Stimulated activated CD4-positive, alpha-beta T cell treated with anti-CD3 and anti-CD28 coated beads, Interleukin-2, amount 100 ng/mL, for 4 hours (primary cell): ENCODE measurements at regions not wholly inside any gene's neighbourhood (a gene's known extent, or its start where the extent isn't known, plus 50 kb on each side); places are given as distances from the start of the nearest gene placed in this dataset.
"Not testable (repeated sequence)": the region's sequence is repeated elsewhere in the genome, so short reads cannot be mapped to it uniquely, and the experiment has no call there.

ENCODE experiments used
- DNase-seq: peaks from one replicate; pipeline ENCODE4 v3.0.0-alpha.2; 2020; ENCODE audit warnings: low read depth

DNA sequence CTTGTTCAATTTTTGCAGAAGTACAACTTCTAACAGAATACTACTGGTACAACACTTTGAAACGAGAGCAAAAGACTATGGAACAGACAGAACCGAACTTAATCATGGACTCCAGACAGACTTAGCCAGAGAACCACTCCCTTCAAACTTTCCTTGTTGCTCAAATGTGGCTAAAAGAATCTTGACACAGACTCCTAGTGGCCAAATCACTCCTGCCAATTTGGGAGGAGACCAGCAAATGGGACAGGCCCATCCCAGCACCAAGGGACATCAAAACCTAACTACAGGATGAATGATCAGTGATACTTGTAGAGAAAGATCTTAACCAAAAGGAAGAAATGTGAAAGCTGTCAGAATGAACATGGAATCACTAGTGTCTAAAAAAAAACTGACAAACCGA, 154.0 kb downstream of the MATN1 start:
- no peak for DNase-seq

DNA sequence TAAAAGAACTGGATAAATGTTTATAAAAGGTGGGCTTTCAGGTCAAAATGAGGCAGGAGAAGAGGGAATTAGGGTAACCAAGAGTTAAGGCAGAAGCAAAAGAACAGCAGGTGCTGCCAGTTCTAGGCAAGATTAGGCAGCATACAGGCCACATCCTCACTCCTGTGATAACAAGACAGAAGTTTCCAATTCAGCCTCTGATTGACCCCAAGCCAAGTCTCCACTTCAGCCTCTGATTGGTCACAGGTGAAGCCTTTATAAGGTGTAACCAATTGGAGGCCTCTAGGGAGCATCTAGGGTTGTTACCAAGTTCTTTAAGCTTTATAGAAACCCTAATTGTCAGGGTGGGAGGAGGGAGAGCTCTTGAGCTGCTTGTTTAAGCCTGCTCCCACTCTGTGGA, 160.8 kb downstream of the MATN1 start:
- no peak for DNase-seq

DNA sequence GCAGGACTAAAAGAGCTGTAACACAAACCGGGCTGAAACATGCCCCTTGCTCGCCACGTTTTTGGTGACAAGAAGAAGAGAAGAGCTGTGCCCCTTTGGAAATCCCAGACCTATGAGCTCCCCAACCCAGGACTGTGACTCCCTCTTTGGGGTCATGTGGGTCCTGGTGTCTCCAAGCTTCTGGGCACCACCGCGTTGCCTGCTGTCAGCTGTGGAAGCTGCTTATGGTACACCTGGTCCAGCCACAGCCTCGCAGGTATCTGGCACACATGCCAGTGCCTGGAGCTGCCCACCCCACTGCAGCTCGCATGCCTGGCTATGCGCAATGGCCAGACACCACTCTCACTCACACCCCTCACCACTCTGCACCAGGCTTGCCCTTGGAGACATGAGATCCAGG, 171.8 kb downstream of the MATN1 start:
- DNase-seq, result no peak

DNA sequence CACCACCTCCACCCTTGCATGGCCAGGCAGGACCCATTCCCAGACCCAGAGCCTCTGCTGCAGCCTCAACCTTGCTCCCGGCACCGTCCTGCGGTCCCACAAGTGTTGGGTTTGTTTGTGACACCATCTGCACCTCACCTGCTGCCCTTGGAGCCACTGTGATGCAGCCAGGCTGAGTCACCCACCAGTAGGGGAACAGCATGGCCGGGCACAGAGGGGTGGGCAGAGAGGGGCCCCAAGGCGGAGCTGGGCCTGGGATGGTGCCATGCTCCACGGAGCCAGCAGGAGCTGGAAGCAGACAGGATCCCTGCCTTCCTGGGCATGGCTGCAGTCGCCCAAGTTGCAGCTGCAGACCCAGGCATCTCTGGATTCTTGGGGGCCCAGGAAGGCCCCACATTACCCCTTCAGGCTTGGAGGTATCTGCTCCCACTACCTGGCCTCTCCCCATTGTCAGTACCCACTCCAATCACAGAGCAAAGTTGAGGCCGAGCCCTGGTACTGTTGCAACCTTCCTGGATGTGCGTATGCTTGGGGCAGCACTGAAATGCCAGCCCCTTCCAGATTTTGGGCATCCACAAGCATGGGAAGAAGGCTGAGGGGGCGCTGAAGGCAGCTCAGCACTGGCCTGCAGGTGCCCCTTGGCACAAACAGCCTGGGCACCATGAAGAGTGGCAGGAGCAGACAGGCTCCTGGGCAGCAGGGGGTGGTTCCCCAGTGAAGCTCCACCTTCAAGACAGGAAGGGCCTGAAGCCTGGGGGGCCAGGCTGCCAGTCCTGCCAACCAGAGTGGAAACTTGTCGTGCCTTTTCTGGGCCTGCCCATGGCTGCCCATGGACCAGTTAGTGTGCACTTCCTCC, 172.8 kb downstream of the MATN1 start:
- DNase-seq, result no peak

DNA sequence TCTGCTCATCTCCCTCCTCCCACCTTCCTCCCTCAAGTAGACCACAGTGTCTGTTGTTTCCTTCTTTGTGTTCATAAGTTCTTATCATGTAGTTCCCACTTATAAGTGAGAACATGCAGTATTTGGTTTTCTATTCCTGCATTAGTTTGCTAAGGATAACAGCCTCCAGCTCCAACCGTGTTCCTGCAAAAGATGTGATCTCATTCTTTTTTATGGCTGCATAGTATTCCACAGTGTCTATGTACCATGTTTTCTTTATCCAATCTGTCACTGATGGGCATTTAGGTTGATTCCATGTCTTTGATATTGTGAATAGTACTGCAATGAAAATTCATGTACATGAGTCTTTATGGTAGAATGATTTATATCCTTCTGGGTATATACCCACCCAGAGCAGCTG, 173.5 kb downstream of the MATN1 start:
- not testable (repeated sequence) for DNase-seq

DNA sequence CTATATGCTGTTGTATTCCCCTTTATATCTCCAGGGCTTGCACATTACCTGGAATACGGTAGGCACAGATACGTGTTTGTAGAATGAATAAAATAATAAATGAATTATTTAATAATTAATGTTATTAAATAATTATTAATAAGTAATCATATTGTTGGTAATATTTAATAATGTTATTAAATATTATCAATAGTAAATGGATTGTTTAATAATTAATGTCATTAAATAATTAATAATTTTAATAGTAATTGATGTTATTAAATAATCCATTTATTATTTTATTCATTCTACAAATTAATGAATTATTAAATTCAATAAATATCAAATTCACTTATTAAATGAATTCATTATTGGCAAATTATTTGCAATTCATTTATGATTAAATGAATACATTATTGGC, 175.1 kb downstream of the MATN1 start:
- DNase-seq, result no peak

DNA sequence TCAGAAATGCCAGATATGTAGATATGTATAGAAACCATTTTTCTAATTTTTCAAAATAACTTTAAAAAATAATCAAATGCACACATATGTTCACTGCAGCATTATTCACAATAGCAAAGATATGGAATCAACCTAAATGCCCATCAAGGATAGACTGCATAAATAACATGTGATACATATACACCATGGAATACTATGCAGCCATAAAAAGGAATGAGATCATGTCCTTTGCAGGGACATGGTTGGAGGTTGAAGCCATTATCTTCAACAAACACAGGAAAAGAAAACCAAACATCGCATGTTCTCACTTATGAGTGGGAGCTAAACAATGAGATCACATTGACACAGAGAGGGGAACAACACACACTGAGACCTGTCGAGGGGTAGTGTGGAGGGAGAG, 176.1 kb downstream of the MATN1 start:
- not testable (repeated sequence) for DNase-seq

DNA sequence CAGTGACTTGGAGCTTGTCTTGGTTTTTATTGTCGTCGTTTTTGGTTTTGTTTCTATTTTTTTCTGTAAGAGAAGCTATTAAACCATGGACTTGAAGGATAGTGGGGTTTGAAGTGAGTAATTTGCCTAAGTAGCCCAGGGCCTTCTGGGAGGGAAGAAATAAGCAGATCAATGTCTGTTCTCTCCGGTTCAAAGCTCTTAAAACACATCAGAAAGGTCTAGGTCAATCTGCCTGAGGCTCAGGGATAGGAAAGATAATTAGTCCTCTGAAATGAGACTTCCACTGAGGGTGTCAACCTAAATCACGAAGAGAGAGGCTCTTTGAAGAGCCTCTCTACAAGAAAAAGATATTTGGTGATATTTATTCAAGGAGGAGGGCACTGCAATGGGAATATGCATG, 178.0 kb downstream of the MATN1 start:
- DNase-seq, result no peak

DNA sequence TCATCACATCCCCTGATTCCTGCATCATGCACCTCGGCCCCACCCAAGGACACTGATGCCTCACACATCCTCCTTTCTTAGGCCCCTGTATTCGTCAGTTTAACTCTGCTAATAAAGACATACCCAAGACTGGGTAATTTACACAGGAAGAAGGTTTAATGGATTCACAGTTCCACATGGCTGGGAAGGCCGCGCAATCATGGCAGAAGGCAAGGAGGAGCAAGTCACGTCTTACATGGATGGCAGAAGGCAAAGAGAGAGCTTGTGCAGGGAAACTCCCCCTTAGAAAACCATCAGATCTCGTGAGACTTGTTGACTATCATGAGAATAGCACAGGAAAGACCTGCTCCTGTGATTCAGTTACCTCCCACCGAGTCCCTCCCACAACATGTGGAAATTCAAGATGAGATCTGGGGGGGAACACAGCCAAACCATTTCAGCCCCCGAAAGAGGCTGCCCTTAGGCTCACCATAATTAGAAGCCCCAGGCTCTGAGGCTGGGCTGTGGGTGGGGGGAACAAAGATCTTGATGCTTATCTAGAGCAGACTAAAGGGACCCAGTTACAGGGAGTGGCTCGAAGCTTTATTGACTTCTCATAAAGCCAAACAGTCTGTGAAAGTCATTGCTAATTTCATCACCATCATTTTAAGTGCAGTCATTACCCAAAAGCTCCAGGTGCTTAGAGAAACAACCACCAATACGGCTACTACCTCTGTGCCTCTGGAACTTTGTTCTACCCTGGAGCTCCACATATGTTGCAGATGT, 181.5 kb downstream of the MATN1 start:
- no peak for DNase-seq

DNA sequence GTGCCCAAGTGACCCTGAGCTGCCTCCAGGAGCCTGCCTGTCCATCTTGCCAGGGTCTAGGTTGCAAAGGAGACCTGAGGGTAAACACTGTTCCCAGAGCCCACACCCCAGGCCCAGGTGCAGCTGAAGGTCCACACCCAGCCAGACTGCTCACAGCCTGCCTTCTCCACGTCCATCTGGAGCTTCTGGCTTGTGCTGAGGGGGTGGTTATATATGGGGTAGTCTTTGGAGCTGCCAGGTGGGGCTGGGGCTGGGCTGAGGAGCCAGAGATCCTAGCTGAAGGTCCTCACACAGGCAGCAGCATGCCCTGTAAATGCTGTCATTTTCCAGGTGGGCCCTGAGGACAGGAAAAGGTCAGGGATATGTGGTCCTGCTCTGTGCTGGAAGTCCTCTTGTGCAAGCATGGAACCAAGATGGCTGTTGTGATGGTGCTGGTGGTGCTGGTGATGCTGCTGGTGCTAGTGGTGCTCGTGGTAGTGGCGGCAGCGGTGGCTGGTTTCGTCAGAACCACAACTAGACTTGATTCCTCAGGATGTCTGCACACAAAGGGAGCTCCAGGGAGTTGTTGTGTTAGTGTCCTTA, 182.7 kb downstream of the MATN1 start:
- no peak for DNase-seq

DNA sequence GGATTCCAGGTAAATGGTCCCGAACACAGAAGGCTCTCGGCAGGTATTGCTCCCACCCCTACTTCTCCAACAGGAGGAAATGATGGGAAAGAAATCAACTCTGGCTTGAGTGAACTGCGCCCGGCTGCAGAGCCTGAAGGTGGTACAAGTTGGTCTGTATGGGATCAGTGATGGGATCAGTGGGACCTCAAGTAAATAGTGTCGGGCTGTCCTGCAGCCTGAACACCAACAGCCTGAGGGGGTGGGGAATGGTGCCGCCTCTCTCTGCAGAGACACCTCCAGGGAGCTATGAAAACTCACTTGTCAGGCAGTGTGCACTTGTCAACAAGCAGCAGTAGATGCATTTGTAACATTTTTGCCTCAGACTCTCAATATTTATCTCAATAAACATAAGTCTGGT, 183.5 kb downstream of the MATN1 start:
- DNase-seq, result no peak

DNA sequence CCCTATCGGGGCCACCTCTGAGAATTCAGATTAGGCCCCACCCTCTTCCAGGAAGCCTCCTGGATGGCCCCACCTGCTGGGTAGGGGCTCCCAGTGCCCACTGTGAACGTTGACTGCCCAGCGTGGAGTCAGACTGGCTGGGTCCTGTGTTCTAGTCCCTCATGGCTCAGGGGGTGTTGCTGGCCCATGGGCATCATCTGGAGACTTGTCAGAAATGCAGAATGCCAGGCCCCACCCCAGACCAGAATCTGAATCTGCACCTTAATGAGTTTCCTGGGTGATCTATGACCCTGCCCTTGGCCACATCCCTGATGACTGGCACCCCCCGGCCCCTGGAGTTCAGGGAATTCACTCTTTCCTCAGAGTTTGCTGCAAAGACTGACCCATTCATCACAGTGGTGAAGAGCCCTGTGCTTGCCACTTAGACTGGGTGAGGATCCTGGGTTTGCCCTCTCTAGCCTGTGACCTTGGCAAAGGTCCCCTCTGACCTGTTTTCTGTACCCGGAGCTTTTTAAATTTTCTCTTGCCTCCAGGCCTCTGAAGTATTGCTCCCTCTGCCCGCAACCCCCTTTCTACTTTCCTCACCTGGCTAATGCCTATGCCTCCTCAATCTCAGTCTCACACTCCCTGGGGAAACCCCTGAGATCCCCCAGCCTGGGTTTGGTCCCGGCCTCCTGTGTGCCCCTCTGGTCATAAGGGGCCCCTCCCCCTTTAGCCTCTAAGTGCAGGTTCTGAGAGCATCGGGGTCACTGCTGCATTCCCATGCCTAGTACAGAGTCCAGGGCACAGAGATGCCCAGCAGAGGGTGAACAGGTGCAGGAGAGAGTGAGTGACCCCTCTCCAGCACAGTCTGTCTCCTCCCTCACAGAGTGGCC, 184.2 kb downstream of the MATN1 start:
- no peak for DNase-seq

DNA sequence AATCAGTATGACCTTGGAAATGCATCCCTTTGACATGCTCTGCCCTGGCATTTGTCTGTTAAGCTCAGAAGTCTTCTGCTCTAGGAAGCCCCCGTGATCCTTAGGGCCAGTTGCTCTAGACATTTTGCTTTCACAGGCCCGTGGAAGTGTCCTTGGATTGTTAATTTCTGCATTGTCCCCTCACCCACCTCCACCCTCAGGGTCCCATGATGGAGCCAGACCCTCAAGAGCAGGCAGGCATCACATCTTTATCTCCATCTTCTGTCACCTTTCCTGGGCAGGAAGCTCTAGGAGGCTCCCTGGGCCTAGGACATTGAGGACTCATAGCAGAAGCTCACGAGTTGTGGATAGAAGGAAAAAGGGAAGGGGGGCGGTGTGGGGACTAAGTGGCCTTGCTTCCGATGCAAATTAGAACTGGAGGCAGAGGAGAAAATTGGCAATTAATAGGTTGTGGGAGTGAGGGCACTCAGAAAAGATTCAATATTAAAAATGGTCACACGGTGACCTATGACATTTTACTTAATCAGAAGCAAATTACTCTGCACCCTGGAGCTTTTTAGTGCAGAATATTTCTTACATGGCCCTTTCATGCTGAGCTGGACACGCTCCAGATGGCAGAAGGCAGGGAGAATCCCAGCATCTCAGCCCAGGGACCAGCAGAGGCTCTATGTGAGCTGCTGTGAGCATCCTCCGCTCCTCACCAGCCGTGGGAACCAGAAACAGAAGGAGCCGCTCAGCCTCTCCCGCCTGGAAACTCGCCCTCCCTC, 185.0 kb downstream of the MATN1 start:
- no peak for DNase-seq

DNA sequence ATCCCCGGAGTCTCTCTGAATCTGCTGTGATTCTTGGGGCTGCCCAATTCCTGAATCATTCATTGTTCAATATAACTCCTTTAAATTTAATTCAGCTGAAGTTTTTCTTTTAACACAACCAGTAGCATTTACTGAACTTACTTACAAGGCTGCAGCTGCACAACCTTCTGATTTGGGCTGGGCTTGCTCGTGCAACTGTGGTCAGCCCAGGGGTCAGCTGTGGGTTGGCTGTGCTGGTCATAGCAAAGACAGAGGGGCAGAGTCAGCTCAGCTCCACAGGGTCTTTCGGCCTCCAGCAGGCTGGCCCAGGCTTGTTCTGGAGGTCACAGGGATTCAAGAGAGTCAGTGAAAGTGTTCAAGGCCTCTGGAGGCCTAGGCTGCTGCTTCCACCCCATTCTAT, 186.1 kb downstream of the MATN1 start:
- no peak for DNase-seq

DNA sequence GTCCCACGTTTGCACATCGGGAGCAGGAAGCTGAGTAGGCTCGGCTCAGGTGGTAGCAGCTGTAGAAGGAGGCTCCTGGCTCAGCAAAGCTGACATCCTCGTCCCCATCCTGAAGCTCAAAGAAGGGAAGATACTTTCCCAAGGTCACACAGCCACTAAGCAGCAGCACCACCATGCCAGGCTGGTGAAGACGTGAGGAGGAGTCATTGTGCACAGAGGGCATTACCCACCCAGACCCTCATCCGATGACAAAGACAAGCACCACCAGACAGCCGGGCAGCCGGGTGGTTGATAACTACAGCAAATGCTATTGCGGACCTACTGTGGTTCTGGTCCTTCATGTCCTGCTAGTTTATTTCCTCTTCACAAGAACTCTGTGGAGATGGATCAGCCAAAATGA, 186.9 kb downstream of the MATN1 start:
- no peak for DNase-seq

DNA sequence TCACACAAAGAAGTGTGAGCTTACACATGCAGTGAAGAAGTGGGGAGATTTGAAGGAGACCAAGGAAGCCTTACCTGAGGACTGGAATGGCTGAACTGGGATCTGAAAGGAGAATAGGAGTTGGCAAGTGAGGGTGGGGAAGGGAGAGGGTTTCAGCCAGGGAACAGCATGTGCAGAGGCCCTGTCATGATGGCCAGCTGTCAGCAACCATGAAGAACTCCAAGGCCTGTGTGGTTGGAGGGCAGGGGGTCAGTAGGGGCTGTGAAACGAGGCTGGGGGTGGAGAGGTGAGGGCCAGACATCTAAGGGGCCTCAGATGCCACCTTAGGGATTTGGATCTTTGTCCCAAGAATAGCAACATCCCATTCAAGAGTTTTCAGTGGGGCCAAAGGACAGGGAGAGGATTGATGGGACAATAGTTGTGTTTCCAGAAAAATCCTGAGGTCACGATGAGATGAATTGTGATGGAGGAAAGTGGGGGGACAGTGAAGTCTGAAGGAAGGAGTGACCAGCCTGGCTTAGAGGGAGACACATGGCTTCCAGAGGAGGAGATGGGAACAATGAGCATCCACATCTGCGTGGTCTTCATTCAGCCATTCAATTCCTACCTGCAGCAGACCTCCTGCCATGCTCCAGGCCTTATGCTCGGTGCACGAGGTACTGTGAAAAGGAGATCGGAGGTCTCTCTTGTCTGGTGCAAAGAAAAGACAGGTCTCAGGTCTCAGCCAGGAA, 187.6 kb downstream of the MATN1 start:
- no peak for DNase-seq

DNA sequence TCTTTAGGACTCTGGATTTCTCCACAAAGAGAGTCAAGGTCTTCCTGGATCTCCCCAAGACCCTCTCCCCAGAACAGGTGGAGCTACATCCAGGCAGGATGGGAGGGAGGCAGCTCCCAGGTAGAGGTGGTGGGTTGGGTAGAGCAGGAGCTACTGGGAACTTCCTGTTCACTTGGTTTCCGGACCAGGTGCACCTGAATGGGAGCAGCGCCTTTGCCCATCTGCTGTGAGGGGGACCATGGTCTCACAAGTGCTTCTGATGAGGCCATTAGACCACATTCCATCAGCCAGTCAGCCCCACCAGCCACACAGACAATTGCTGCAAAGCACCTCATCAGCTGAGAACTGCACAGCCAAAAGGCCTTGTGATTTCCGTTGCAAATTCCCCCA, 188.8 kb downstream of the MATN1 start:
- DNase-seq, result no peak

DNA sequence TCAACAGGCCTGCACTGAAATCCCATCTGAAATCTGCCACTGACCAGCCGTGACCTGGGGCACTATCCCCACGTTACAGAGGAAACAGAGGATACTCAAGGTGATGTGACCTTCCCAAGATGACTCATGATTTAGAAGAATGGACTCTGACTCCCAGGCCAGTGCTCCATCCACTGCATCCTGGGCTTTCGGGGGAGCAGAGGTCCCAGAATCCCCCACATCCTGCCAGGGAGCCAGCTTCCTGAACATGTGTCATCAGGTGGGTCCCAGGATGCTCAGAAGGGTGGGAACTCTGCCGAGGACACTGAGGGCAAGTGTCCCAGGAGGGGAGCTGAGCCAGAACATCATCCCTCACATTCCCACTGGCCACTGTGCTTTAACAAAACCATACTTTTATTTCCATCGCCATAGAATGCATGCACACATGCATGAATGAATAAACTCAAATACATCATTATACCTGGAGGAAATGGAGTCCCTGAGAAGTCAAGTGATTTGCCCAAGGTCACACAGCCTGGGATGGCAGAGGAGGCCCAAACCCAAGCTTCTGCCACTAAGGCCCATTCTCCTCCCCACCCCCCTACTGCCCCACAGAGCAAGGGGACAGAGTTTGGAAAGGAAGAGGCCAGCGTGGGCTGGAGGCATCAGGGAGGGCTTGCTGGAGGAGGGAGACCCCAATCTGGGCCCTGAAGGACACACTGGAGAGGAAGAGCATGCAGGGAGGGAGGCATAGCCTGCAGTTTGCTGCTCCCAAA, 189.4 kb downstream of the MATN1 start:
- DNase-seq, result no peak

DNA sequence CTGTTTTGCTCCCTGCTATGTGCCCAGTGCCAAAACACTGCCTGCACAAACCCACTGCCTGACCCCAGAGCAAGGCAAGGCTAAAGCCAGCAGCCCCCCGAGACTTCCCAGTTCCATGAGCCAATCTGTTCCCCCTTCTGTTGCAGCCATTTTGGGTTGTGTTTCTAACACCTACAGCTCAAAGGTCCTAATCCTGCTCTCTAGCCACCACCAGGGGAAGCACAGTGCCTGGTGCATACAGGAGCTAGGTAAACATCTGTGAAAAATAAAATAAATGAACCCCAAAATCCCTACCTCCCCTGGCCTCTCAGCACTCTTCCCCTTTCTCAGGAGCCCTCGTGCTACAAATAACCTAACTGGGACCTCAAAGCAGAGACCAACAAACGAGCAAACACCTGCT, 190.2 kb downstream of the MATN1 start:
- DNase-seq, result no peak

DNA sequence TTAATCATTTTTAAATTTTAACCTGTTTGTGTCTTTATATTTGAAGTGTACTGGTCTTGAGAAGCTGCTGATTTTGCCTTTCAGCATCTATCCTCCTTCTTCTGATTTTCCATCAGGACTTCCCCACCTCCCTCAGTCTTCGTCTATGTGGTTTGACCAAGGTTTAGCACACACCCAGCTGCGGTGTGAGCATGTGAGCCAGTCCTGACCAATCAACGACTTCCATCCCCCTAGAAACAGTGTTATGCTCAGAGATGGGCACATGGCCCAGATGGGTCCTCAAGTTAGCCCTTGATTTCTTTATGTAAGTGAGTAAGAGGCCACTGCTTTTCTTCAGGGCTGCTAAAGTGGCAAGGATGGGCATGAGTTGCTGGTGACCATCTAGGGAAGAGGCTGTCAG, 190.8 kb downstream of the MATN1 start:
- no peak for DNase-seq
